Erythroblast (primary cell): ENCODE measurements at regions not wholly inside any gene's neighbourhood (a gene's known extent, or its start where the extent isn't known, plus 50 kb on each side); places are given as distances from the start of the nearest gene placed in this dataset.

ENCODE experiments used
- GATA1 ChIP-seq: IDR thresholded peaks from 2 replicates; pipeline ENCODE4 v1.6.1; 2011; ENCODE audit warnings: low read depth, mild to moderate bottlenecking, control low read depth, low read length, moderate library complexity
- POLR2A ChIP-seq: IDR thresholded peaks from 2 replicates; pipeline ENCODE4 v1.6.1; 2011; ENCODE audit warnings: mild to moderate bottlenecking, low read length

GRCh38 chr2:19132967-19133366 lies 225.5 kb downstream of the OSR1 start:
- no peak for TF ChIP-seq POLR2A
- no peak for TF ChIP-seq GATA1
